CD8-positive, alpha-beta memory T cell (primary cell): ENCODE measurements at regions not wholly inside any gene's neighbourhood (a gene's known extent, or its start where the extent isn't known, plus 50 kb on each side); places are given as distances from the start of the nearest gene placed in this dataset.

Experiments
- CTCF ChIA-PET: fragments of 350-600 bp; sonication (Branson Sonifier 250); formaldehyde crosslinking; loops from one replicate; lab custom pipeline; 2021; ENCODE audit warnings: antibody characterized with exemption; lab: Charles Lee
- POLR2A ChIA-PET: fragments of 350-600 bp; sonication (Branson Sonifier 250); formaldehyde crosslinking; loops from one replicate; lab custom pipeline; 2021; ENCODE audit warnings: antibody characterized with exemption; lab: Charles Lee
- DNase-seq, 5 donors: peaks; one replicate each; pipeline versions ENCODE4 v3.0.0 to v3.0.0-alpha.2; 2020 to 2022; ENCODE audit warnings: mixed read lengths in 1 of 5
- H3K27ac ChIP-seq: one replicate; pipeline ENCODE4 v1.7.0; 2013; ENCODE audit warnings: low read depth, mild to moderate bottlenecking, low read length, moderate library complexity
- H3K27me3 ChIP-seq: 2 replicates; pipeline ENCODE4 v1.7.0; 2013; ENCODE audit warnings: low read length, mild to moderate bottlenecking; ENCODE audit not compliant: insufficient read depth, poor library complexity, severe bottlenecking
- H3K36me3 ChIP-seq: 2 replicates; pipeline ENCODE4 v1.7.0; 2013; ENCODE audit warnings: mild to moderate bottlenecking, low read length, moderate library complexity; ENCODE audit not compliant: insufficient read depth
- H3K4me1 ChIP-seq: 2 replicates; pipeline ENCODE4 v1.7.0; 2013; ENCODE audit warnings: mild to moderate bottlenecking, low read length, moderate library complexity; ENCODE audit not compliant: insufficient read depth
- H3K4me3 ChIP-seq: 2 replicates; pipeline ENCODE4 v1.7.0; 2013; ENCODE audit warnings: mild to moderate bottlenecking, low read length
- H3K9me3 ChIP-seq: 2 replicates; pipeline ENCODE4 v1.7.0; 2013; ENCODE audit warnings: mild to moderate bottlenecking, low read length
- H3K27ac Mint-ChIP-seq, 8 donors: one replicate each; pipeline ENCODE4 v1.8.0; 2020 to 2021; ENCODE audit warnings: mixed read lengths in 8 of 8, mild to moderate bottlenecking in 6 of 8, inconsistent platforms in 3 of 8, moderate library complexity in 3 of 8
- H3K27me3 Mint-ChIP-seq, 2 donors: one replicate each; pipeline ENCODE4 v1.8.0; 2020 to 2021; ENCODE audit warnings: mixed read lengths in 2 of 2, mild to moderate bottlenecking in 1 of 2, moderate library complexity in 1 of 2
- H3K36me3 Mint-ChIP-seq, 3 donors: one replicate each; pipeline ENCODE4 v1.8.0; 2020 to 2021; ENCODE audit warnings: mixed read lengths in 3 of 3, inconsistent platforms in 1 of 3, mild to moderate bottlenecking in 1 of 3
- H3K4me1 Mint-ChIP-seq, 3 donors: one replicate each; pipeline ENCODE4 v1.8.0; 2020 to 2021; ENCODE audit warnings: mixed read lengths in 3 of 3, inconsistent platforms in 1 of 3, mild to moderate bottlenecking in 1 of 3
- H3K4me3 Mint-ChIP-seq, 7 donors: one replicate each; pipeline ENCODE4 v1.8.0; 2020 to 2021; ENCODE audit warnings: mixed read lengths in 7 of 7, mild to moderate bottlenecking in 6 of 7, moderate library complexity in 4 of 7, inconsistent platforms in 2 of 7
- H3K9me3 Mint-ChIP-seq, 5 donors: one replicate each; pipeline ENCODE4 v1.8.0; 2020 to 2022; ENCODE audit warnings: mixed read lengths in 5 of 5, mild to moderate bottlenecking in 3 of 5, moderate library complexity in 2 of 5, inconsistent platforms in 1 of 5

GRCh38 chr5:93311881-93312280 lies 269.1 kb downstream of the NR2F1-AS1 start:
- Mint-ChIP-seq H3K36me3 (no peaks in the 10 kb centered on the region), H3K27ac (no peak overlapping the region), H3K27me3 (no peaks in the 10 kb centered on the region), H3K4me1 (no peaks in the 10 kb centered on the region), H3K9me3 (peaks cover 0 to 13% (median 1%) of the 10 kb centered on the region in 5 donors), H3K4me3 (no peak overlapping the region)
- POLR2A ChIA-PET: no interaction called here
- CTCF ChIA-PET: no interaction called here
- no peak overlapping the region for H3K4me3 ChIP-seq
- no peak for DNase-seq
- no peaks in the 10 kb centered on the region for H3K27me3 ChIP-seq
- H3K4me1 ChIP-seq: no peaks in the 10 kb centered on the region
- no peaks in the 10 kb centered on the region for H3K9me3 ChIP-seq
- no peak overlapping the region for H3K27ac ChIP-seq
- no peaks in the 10 kb centered on the region for H3K36me3 ChIP-seq

DNA sequence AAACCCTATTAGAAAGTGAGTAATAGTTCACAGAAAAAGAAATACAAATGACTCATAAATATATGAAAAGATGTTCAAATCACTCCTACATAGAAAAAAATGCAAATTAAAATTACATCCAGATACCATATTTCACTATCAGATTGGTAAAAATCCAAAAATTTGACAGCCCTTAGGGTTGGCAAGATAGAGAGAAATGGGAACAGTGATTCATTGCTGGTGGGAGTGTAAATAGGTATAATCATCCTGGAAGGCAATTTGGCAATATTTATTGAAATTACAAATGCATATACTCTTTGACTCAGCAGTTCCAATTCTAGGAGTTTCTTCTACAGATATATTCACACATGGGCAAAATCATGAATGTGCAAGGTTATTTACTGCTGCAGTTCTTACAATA lies 273.5 kb downstream of the NR2F1-AS1 start:
- Histone ChIP-seq H3K27ac (no peak overlapping the region), H3K4me3 (no peak overlapping the region), H3K4me1 (no peaks in the 10 kb centered on the region), H3K36me3 (no peaks in the 10 kb centered on the region), H3K27me3 (no peaks in the 10 kb centered on the region), H3K9me3 (no peaks in the 10 kb centered on the region)
- DNase-seq: no peak
- H3K9me3 Mint-ChIP-seq: peaks cover 0 to 5% (median 0%) of the 10 kb centered on the region in 5 donors
- no peaks in the 10 kb centered on the region for H3K36me3 Mint-ChIP-seq
- ChIA-PET CTCF (no interaction called here), POLR2A (no interaction called here)
- peaks cover 1 to 6% of the 10 kb centered on the region in 2 donors for H3K27me3 Mint-ChIP-seq
- H3K4me3 Mint-ChIP-seq: no peak overlapping the region
- no peak overlapping the region for H3K27ac Mint-ChIP-seq
- peaks cover 0 to 4% (median 0%) of the 10 kb centered on the region in 3 donors for H3K4me1 Mint-ChIP-seq

DNA sequence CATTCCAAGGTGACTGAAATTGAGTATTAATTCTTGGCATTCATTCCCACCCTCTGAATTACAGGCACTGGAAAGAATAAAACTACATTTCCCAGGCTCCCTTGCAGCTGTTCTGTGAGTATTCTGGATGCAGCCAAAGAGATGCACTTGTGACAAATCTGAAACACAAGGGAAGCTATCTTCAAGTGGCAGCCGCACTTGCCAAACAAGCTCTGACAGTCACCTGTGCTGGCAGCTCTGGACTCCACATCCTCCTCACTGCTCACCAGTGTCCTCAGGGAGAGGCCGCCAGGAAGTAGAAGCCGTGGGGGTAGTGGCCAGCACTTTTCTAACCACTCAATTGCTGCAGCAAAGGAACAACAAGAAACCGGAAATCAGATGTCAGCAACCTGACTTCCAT lies 275.0 kb downstream of the NR2F1-AS1 start:
- H3K27ac Mint-ChIP-seq: no peak overlapping the region
- H3K4me1 Mint-ChIP-seq: peaks cover 0 to 4% (median 0%) of the 10 kb centered on the region in 3 donors
- ChIA-PET CTCF (no interaction called here), POLR2A (no interaction called here)
- Histone ChIP-seq H3K36me3 (no peaks in the 10 kb centered on the region), H3K4me1 (no peaks in the 10 kb centered on the region), H3K27me3 (no peaks in the 10 kb centered on the region), H3K27ac (no peak overlapping the region), H3K9me3 (no peaks in the 10 kb centered on the region), H3K4me3 (no peak overlapping the region)
- H3K27me3 Mint-ChIP-seq: peaks cover 1 to 6% of the 10 kb centered on the region in 2 donors
- no peak for DNase-seq
- peaks cover 0 to 5% (median 0%) of the 10 kb centered on the region in 5 donors for H3K9me3 Mint-ChIP-seq
- H3K4me3 Mint-ChIP-seq: no peak overlapping the region
- H3K36me3 Mint-ChIP-seq: no peaks in the 10 kb centered on the region

- Histone ChIP-seq H3K9me3 (no peaks in the 10 kb centered on the region), H3K27ac (no peak overlapping the region), H3K27me3 (no peaks in the 10 kb centered on the region), H3K4me3 (no peak overlapping the region), H3K4me1 (no peaks in the 10 kb centered on the region), H3K36me3 (no peaks in the 10 kb centered on the region)
- Mint-ChIP-seq H3K27me3 (peaks cover 1 to 6% of the 10 kb centered on the region in 2 donors), H3K9me3 (peaks cover 0 to 4% (median 0%) of the 10 kb centered on the region in 5 donors), H3K36me3 (no peaks in the 10 kb centered on the region), H3K4me1 (peaks cover 0 to 4% (median 0%) of the 10 kb centered on the region in 3 donors), H3K4me3 (no peak overlapping the region), H3K27ac (no peak overlapping the region)
- CTCF ChIA-PET: no interaction called here
- POLR2A ChIA-PET: no interaction called here
- DNase-seq: no peak
Measured at GRCh38 chr5:93304456-93305250, 276.4 kb downstream of the NR2F1-AS1 start.

DNA sequence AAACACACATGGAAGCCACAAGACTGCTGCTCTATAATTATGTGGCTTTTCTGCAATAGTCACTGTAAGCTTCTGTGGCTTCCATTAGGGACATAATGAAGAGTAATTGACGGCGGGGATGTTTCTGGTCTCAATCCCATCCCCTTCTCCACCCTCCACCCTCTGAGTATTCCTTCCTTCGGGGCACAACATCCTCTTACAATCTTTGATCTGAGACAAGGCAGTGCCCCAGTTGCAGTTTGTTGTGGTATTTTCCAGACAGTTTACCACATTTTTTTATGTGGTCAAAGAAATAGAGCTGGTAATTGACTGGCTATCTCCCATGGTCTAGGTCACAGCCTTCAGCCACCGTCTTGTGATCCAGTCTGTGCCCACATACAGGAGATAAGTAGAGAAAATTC lies 277.7 kb downstream of the NR2F1-AS1 start:
- Mint-ChIP-seq H3K36me3 (no peaks in the 10 kb centered on the region), H3K27ac (no peak overlapping the region), H3K4me1 (peaks cover 0 to 4% (median 0%) of the 10 kb centered on the region in 3 donors), H3K27me3 (peaks cover 1 to 6% of the 10 kb centered on the region in 2 donors), H3K4me3 (no peak overlapping the region), H3K9me3 (peaks cover 0 to 4% (median 0%) of the 10 kb centered on the region in 5 donors)
- DNase-seq: no peak
- Histone ChIP-seq H3K4me1 (no peaks in the 10 kb centered on the region), H3K4me3 (no peak overlapping the region), H3K36me3 (no peaks in the 10 kb centered on the region), H3K9me3 (no peaks in the 10 kb centered on the region), H3K27me3 (no peaks in the 10 kb centered on the region), H3K27ac (no peak overlapping the region)
- POLR2A ChIA-PET: no interaction called here
- CTCF ChIA-PET: no interaction called here

DNA sequence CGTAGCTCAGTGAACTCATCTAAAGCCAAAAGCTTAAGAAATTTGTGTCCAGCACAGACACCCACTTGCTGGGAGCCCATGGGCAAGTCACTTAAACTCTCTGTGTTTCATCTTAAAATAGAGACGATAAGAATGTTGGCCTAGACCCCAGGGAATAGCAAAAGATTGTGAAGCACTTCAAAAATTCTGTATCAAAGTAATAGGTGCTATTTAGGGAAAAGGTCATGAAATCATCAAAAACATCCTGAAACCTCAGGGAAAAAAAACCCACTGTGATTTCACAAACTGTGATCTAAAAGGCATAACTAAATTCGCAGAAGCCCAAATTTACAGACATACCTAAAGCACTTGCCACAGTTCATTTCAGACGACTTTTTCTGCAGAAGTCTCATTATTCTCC lies 278.3 kb downstream of the NR2F1-AS1 start:
- H3K4me3 Mint-ChIP-seq: no peak overlapping the region
- Histone ChIP-seq H3K36me3 (no peaks in the 10 kb centered on the region), H3K4me1 (no peaks in the 10 kb centered on the region), H3K27me3 (no peaks in the 10 kb centered on the region), H3K27ac (no peak overlapping the region), H3K9me3 (no peaks in the 10 kb centered on the region), H3K4me3 (no peak overlapping the region)
- POLR2A ChIA-PET: no interaction called here
- H3K27me3 Mint-ChIP-seq: peaks cover 1 to 6% of the 10 kb centered on the region in 2 donors
- H3K36me3 Mint-ChIP-seq: no peaks in the 10 kb centered on the region
- DNase-seq: no peak
- CTCF ChIA-PET: no interaction called here
- peaks cover 0 to 4% (median 0%) of the 10 kb centered on the region in 5 donors for H3K9me3 Mint-ChIP-seq
- H3K27ac Mint-ChIP-seq: no peak overlapping the region
- H3K4me1 Mint-ChIP-seq: peaks cover 0 to 4% (median 0%) of the 10 kb centered on the region in 3 donors

DNA sequence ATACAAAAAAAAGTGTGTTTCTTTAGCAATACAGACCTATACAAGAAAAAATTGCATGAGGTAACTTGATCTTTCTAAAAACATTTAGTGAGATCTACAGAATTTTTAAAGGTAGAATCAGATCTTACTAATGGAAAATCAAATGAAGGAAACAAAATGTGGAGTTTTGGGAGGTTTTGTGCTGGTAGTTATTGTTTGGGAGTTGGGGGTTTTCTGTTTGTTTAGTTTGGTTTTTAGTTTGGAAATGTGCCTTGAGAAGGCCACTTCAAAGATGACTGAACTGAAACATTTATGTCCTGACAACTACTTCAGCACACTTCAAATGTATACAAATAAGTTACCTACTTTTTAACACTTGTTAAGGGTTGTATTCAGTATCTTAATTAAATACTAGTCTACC lies 280.1 kb downstream of the NR2F1-AS1 start:
- no peak overlapping the region for H3K4me3 ChIP-seq
- H3K36me3 ChIP-seq: no peaks in the 10 kb centered on the region
- H3K4me3 Mint-ChIP-seq: no peak overlapping the region
- POLR2A ChIA-PET: no interaction called here
- DNase-seq: no peak
- H3K27ac Mint-ChIP-seq: no peak overlapping the region
- H3K27me3 Mint-ChIP-seq: peaks cover 1 to 3% of the 10 kb centered on the region in 2 donors
- H3K4me1 ChIP-seq: no peaks in the 10 kb centered on the region
- no peaks in the 10 kb centered on the region for H3K36me3 Mint-ChIP-seq
- H3K27me3 ChIP-seq: no peaks in the 10 kb centered on the region
- CTCF ChIA-PET: no interaction called here
- H3K9me3 ChIP-seq: no peaks in the 10 kb centered on the region
- H3K27ac ChIP-seq: no peak overlapping the region
- no peaks in the 10 kb centered on the region for H3K4me1 Mint-ChIP-seq
- H3K9me3 Mint-ChIP-seq: peaks cover 0 to 4% (median 0%) of the 10 kb centered on the region in 5 donors

DNA sequence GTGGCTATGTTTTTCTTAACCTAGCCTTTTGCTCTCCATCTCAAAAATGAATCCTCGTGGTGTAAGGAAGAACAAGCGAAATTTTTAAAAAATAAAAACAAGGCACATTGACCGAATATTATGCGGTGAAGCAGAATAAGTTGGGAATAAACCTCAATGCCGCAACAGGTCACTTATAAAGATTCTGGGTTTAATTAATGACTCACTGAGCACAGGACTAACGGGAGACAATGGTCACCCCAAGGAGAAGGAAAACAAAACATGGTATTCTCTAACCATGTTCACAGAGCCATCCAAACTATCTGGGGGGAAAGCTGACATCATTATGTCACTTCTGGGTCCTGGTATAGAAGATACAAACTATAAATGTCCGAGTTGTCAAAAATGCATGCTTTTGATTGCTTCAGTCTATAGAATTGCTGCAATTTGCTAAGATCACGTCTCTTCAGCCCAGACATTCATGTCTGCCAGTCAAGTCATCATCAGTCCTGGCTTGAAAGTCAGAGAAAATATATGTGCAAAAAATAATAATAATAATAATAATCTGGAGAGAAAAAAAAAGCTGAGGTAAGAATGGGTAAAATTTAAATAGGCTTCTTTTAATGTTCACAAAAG lies 280.6 kb downstream of the NR2F1-AS1 start:
- H3K36me3 ChIP-seq: no peaks in the 10 kb centered on the region
- POLR2A ChIA-PET: no interaction called here
- DNase-seq: no peak
- H3K27me3 ChIP-seq: no peaks in the 10 kb centered on the region
- H3K9me3 Mint-ChIP-seq: peaks cover 0 to 4% (median 0%) of the 10 kb centered on the region in 5 donors
- H3K27ac ChIP-seq: no peak overlapping the region
- CTCF ChIA-PET: no interaction called here
- no peak overlapping the region for H3K27ac Mint-ChIP-seq
- H3K27me3 Mint-ChIP-seq: peaks cover 1 to 3% of the 10 kb centered on the region in 2 donors
- no peaks in the 10 kb centered on the region for H3K4me1 Mint-ChIP-seq
- H3K4me1 ChIP-seq: no peaks in the 10 kb centered on the region
- H3K9me3 ChIP-seq: no peaks in the 10 kb centered on the region
- H3K4me3 ChIP-seq: no peak overlapping the region
- no peaks in the 10 kb centered on the region for H3K36me3 Mint-ChIP-seq
- no peak overlapping the region for H3K4me3 Mint-ChIP-seq
